GM19351 (cell line): ENCODE measurements at regions not wholly inside any gene's neighbourhood (a gene's known extent, or its start where the extent isn't known, plus 50 kb on each side); places are given as distances from the start of the nearest gene placed in this dataset.
"Not testable (repeated sequence)": the region's sequence is repeated elsewhere in the genome, so short reads cannot be mapped to it uniquely, and the experiment has no call there.

Experiments
- ATAC-seq: cut with Tn5 transposase; IDR thresholded peaks from one replicate; pipeline ENCODE4 v1.9.1; 2021; ENCODE audit warnings: mild to moderate bottlenecking, moderate library complexity; ENCODE audit not compliant: unreplicated experiment

GRCh38 chr3:110900576-110900975 lies 171.0 kb upstream of the NECTIN3 start:
- no peak for ATAC-seq

- no peak for ATAC-seq
These were observed 170.1 kb upstream of the NECTIN3 start for GRCh38 chr3:110901536-110901935.

- no peak for ATAC-seq
These were observed 169.0 kb upstream of the NECTIN3 start for GRCh38 chr3:110902453-110903085.

GRCh38 chr3:110903771-110904519 lies 167.7 kb upstream of the NECTIN3 start:
- ATAC-seq: no peak

GRCh38 chr3:110904520-110904890 lies 167.1 kb upstream of the NECTIN3 start:
- ATAC-seq: no peak

GRCh38 chr3:110905121-110905520 lies 166.5 kb upstream of the NECTIN3 start:
- no peak for ATAC-seq

GRCh38 chr3:110909839-110910238 lies 161.8 kb upstream of the NECTIN3 start:
- no peak for ATAC-seq

- ATAC-seq: no peak
These were observed 161.2 kb upstream of the NECTIN3 start for GRCh38 chr3:110910346-110910955.

- no peak for ATAC-seq
These were observed 152.7 kb upstream of the NECTIN3 start for GRCh38 chr3:110918963-110919362.

GRCh38 chr3:110925798-110926197 lies 145.8 kb upstream of the NECTIN3 start:
- ATAC-seq: no peak

- ATAC-seq: no peak
These were observed 143.5 kb upstream of the NECTIN3 start for GRCh38 chr3:110928016-110928662.

- ATAC-seq: no peak
These were observed 141.8 kb upstream of the NECTIN3 start for GRCh38 chr3:110929816-110930215.

GRCh38 chr3:110932567-110932966 lies 139.0 kb upstream of the NECTIN3 start:
- ATAC-seq: no peak

GRCh38 chr3:110933821-110934426 lies 137.7 kb upstream of the NECTIN3 start:
- no peak for ATAC-seq

GRCh38 chr3:110938629-110939028 lies 133.0 kb upstream of the NECTIN3 start:
- no peak for ATAC-seq

- no peak for ATAC-seq
These were observed 131.6 kb upstream of the NECTIN3 start for GRCh38 chr3:110940055-110940454.

- ATAC-seq: no peak
These were observed 126.8 kb upstream of the NECTIN3 start for GRCh38 chr3:110944782-110945181.

- ATAC-seq: no peak
These were observed 124.8 kb upstream of the NECTIN3 start for GRCh38 chr3:110946810-110947209.

- not testable (repeated sequence) for ATAC-seq
These were observed 122.4 kb upstream of the NECTIN3 start for GRCh38 chr3:110949194-110949593.

- ATAC-seq: no peak
These were observed 116.2 kb upstream of the NECTIN3 start for GRCh38 chr3:110955301-110955880.

- ATAC-seq: no peak
These were observed 115.5 kb upstream of the NECTIN3 start for GRCh38 chr3:110956081-110956480.
